Hepatic stellate cell (primary cell): ENCODE measurements at regions not wholly inside any gene's neighbourhood (a gene's known extent, or its start where the extent isn't known, plus 50 kb on each side); places are given as distances from the start of the nearest gene placed in this dataset.

Source experiments
- DNase-seq: peaks from one replicate; pipeline ENCODE4 v3.0.0; 2011; ENCODE audit warnings: low spot score

DNA sequence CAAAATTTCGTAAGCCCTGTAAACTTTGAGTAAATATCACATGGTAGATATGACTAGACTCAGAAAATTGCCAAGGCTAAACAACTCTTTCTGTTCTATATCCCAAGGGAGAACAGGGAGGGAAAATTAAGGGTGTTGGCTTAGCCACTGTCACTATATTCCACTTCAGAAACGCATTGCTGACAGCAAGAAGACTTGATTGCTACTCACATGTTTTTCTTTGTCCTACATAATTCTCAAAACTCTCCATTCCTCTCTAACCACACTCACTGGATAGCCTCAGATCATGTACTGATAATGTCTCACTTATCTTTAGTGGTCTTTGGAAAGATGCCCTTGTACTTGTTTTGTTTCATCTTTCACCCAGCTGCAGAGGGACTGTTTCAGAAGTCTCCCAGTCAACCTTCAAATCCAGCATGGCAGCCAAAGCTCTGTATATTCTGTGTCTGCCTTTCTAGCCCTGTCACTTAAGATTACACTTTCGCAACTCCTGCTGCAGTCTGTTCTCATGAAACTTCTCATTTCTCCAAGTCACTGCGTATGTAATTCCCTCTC lies 582.4 kb upstream of the FZD8 start:
- DNase-seq = peak; percentile 5

DNA sequence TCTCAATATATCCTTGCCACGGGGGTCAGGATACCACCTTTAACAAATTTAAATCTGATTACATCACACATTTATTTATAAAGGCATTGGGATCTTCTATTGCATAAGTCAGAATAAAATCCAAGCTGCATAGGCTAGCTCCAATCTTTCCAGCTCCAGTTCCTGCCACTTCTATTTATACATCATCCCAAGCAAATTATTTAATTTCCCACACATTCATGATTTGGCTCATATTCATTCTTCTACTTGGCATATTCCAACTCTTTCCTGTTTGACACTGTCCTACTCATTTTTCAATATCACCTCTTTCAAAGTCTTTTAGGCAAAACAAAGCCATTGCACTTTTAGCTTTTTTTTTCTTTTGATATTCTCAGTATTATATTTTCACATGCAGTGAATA lies 579.0 kb upstream of the FZD8 start:
- DNase-seq = no peak

DNA sequence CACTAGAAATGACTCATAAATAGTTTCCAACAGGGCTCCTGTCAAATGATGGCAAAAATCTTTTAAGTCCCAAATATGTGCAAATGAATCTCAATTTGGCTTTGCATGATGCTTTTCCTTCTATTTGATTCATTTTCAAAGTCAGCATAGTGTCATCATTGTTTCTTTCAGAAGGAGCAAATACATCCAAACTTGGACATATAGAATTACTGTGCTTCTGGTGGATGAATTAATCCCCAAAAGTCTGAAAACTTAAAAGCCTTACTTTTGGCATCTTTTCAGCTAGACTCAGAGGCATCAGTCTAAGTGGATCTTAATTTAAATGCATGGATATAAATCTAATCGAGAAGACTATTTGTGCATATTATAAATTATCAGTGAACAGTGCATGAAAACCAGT lies 578.1 kb upstream of the FZD8 start:
- no peak for DNase-seq

DNA sequence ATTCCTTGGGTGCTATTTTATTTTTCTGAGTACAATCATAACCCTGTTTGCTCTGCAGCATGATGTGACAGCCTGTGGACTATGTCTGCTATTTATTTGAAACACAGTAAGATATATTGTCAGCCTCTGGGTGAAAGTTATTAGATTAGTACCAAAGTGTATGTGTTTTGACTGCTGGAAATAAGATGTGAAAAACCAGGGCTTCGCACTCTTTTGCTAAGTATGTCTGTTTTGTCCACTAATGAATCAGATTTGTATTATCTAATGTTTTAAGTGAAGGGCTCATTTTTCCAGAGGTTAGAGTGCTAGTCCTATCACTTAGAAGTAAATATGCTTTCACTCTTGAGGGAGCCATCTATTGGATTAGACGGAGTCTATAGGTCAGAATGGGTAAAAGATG lies 569.8 kb upstream of the FZD8 start:
- DNase-seq = no peak

DNA sequence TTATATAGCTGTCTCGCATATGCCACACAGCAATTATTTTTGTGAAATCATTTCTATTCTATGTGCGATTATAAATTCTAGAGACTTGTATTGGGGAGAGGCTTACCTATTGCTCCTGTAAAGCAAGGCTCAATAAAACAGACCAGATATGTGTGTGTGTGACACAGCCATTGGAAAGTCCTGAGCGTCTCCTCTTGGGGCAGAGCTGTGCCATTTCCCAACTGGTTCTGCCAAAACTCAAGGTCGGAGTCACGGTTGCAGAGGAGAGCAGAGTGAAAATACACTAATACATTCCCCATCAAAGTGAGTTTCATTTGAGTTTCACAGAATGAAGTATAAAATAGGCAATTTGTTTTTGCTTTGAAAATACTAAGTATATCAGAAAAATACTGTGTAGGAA lies 567.4 kb upstream of the FZD8 start:
- no peak for DNase-seq

DNA sequence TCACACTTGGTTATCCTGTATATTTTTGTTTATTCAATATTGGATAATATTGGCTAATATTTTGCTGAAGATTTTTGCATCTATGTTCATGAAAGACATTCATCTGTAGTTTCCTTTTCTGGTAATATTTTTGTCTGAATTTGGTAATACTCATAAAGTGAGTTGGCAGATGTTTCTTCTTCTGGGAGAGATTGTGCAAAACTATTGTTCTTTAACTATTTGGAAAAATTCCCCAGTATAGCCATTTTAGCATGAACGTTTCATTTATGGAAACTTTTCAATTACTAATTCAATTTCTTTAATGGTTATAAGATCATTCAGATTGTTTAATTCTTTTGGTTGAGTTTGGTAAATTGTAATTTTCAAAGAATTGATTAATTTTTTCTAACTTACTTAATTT lies 560.8 kb upstream of the FZD8 start:
- DNase-seq = no peak

DNA sequence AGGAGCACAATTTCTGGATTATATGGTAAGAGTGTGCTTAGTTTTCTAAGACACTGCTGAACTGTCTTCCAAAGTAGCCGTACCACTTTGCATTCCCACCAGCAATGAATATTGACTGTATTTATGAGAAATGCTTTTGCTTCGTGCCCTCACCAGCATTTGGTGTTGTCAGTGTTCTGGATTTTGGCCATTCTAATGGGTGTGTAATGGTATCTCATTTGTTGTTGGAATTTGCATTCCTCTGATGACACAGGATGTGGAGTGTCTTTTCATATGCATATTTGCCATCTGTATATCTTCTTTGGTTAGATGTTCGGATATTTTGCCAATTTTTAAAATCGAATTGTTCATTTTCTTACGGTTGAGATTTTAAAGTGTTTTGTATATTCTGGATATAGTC lies 558.5 kb upstream of the FZD8 start:
- no peak for DNase-seq

DNA sequence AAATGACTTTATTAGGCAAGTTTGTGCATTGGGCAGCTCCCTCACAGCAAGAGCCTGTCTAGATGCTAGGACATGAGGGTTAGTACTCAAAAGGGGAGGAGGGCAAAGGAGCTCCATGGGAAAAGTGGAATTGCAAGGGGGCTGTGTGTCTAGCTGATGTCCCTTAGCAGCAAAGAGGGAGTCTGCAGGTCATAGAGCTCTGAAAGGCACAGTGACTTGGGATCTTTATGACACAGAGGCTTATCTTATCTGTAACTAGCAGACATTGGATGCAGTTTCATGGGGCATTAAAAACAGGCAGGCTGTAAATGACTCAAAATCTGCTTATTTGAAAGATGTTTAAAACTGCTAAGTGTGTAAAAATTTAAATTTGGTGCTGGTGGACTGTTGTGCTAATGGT lies 556.2 kb upstream of the FZD8 start:
- DNase-seq = no peak

DNA sequence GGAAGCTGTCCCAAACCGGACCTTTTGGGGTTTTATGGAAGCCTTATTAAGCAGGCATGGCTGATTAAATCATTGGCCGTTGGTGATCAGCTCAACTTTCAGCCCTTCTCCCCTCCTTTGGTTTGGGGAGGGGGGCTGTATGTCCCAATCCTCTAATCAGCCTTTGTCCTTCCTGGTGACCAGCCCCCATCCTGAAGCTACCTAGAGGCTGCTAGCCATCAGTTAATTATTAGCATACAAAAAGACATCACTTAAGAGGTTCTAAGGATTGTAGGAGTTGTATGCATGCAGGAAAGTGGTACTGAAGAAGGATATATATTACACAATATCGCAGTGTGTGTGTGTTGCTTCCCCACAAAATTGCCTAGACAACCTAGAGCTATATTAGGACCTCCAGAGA lies 553.3 kb upstream of the FZD8 start:
- no peak for DNase-seq

DNA sequence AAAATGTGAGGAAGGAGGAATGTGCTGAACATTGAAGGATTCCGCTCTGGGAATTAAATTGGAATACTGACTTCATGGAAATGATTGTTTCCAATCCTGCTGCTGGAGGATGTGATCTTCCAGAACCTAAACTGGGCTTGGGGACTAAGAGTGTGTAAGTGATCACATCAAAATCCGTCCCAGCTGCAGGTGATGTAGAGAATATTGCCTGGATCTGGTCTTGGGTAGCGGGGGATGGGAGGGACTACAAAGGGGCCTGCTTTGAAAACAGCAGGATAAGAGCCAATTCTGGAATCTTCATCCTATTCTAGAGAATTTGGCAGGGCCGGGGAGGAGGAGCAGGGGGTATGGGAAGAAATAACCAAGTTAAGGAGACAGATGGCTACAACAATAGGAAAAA lies 552.2 kb upstream of the FZD8 start:
- DNase-seq = no peak

DNA sequence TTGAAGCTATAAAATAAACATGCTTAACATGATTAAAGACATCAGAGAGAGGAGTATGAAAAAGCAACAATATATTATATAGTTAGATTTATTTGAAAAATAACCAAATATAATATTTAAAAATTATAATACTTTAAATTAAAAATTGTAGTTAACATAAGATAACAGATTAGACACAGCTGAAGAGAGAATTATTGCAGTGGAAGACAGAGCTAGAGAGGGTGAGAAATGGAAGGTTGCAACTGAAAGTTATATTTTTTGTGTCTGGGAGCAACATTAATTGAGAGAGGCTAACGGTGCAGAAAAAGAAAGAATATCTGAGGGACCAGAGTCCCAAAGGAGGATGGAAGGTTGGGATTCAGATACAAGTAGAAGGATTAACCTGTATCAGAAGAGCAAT lies 548.9 kb upstream of the FZD8 start:
- DNase-seq = no peak

DNA sequence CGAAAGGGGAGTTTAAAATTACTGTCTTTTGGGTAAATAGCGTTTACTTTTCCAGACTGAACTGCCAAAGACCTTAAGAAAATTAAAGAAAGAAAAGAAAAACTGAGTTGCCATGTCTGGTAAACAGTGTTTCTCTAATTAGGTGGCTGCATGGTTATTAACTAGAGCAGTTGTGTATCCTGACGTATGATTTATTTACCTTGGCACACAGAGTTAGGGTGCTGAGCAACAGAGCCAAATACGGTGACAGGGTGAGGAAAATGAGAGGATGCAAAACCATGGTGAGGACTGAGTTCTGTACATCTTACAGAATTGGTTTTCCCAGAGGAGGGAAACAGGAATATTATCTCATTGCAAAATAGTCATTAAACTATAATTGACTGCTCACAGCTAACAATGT lies 546.4 kb upstream of the FZD8 start:
- DNase-seq = no peak

DNA sequence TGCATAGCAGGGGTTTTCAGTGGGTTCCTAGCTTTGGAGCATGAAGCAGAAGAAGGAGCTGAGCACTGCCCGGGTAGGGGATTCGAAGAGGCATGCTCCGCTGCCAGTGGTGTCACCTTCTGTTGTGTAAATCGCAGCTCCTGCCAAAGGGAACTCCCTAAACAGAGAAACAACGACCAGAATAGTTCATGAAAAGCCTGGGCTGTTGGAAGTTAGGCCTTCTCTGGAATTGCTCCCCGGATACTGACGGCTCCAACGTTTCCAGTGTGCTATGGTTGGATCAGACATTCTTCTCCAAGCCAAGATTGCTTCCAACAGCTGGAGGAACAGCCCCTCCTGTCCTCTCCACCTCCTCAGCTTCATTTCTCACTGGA lies 546.0 kb upstream of the FZD8 start:
- DNase-seq = no peak

DNA sequence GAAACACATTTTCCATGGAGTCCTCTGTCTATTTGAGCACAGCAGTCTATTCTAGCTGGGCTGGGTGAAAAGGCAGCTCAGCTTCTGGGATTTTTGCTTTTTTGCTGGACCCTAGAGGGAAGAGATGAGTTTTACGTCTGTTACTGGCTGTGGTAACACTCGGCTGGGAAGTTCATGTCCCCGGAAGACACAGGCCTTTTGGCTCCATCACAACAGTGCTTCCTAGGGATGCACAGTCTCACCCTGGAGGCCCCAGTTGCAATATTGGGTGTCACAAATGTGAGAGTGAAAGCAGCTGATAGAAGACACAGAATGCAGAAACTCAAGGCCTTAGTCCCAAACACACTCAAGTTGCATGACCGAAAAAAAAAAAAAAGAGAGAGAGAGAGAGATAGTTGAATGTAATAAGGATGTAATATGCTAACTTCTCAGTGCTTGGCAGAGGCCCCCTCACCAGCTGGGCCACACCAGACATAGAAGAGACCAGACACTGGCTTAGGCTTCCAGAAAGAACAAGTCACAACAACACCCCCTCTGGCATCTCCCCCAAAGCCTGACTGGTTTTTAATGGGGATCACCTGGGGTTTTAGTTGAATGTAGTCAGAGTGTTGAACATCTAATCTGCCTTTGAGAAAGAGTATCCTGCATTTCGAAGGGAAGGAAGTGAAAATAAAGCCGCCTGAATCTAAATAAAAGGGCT lies 545.4 kb upstream of the FZD8 start:
- no peak for DNase-seq

DNA sequence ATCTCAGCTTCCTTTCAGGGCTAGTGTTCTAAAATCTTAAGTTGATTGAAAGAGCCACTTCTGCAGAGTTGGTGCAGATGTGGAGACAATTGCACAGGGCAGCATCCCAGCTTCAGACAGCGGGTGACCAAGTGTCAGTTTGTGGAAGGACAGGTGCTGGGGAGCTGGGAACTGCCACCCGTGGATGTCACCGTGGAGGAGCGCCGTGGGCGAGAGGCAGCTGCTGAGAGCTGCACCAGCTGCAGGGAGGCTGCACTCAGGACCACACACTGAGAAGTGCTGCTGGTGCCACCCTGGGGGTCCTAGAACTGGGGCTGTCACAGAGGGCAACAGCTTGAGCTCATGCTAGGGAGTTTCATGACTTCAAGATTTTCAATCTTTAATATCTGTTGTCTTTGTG lies 543.0 kb upstream of the FZD8 start:
- no peak for DNase-seq

DNA sequence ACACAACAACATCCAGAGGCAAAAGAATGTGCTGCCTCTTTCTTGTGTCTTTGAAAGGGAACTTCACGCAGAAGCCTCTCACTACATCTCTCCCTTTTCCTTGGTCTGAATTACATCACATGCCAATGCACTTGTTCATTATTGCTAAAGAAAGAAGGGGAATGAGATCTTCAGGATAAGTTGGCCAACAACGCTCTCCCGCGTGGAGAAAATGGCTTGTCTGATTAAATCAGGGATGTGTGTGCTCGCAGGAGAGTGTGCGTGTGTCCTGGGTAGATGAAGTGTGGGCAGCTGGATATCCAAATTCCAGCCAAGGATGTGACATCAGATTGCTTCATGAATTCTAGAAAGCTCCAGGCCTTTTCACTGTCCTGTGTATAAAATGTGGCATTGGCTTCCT lies 541.6 kb upstream of the FZD8 start:
- no peak for DNase-seq

DNA sequence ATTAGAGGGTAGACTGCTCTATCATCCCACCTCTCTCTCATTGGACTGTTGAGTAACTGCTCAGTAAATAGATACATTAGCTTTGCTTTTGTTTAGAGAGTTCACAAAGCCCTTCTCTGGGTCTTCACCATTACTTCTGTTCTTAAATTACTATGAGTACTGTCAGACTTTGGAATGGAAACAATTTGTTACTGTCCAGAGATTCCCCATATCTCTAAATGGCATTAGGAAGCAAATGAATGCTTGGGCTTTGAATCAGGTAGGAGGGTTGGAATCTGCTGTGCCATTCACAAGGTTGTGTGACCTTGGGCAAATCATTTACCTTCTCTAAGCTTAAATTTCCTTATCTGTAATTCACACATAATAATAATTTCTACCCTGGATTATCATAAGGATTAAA lies 541.0 kb upstream of the FZD8 start:
- DNase-seq = no peak

DNA sequence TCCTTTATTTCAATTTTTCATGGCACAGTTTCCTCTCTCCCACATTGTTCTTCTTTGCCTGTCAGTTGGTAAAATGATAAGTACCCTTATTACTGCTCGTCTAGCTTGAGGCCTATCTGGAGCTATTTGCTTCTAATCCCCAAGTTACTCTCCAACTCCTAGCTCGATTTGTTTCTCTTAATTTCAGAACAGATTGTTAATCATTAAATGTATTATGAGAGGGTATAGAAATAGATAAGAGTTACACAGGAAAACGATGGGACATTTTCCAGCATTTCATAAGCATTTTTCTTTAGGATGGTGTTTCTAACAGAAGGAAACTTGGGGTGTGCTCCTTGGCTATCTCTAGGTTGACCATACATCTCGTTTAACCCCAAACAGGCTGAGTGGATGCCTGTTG lies 540.5 kb upstream of the FZD8 start:
- no peak for DNase-seq

DNA sequence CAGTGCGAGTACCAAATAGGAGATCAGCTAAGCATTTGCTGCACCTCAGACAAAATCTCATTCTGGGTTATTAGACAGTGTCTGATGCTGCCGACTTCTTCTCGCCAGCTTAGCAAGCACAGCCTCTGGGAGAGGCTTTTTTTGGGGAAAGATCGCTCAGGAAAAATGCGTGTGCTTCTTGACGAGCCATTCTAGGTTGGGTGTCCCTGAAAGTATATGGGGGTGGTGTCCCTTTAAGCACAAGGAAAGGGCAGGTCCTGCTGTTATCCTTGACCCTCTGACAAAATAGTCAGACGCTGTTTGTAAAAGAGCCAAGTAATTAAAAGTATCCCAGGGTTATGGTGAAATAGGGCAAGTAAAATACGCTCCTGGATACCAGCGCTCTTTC lies 540.1 kb upstream of the FZD8 start:
- no peak for DNase-seq

DNA sequence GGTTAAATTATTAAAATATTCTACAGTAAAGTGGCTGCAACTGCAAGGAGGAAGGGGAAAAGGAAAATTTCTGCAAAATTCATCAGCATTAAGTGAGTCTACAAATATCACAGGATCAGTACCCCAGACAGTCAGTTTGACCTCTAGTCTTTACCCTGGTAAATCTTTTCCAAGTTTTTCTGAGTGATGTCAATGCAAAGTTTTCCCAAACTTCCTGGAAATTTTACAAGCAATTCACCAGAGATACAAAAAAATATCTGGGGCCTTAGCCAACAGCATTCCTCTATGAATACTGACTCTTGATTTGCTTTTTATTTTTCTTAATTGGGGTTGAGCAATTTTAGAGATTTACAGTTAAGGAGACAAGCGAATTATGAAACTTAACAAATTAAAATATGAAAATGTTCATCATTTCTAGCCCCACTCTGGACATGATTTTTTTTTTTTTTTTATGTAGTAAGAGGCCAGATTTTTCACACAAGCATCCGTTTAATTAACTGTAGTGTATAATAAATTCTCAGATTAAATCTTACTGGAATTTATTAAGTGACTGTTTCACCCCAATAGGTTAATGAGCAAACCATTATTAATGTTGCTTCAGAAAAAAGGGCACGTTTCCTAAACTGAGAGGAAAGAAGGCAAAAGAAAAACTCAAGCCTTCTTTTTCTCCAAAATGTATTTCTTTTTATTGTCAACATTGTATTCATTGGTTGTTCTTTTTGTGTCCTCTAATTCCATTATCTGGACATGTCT lies 539.5 kb upstream of the FZD8 start:
- DNase-seq = no peak

DNA sequence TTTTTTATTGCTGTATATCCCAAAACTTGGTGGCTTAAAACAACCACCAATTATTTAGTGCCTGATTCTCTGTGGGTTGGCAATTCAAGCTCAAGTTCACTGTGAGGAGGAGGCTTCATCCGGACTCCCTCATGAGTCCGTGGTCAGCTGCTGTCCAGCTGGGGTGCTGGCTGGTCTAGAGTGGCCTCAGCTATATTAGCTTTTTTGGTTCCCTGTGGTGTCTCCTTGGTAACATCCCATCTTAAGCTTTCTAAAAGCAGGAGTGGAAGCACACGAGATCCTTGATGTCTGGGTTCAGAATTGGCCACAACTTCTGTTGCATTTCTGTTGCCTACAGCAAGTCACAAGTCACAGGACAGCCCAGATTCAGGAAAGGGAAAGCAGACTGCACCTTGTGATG lies 536.5 kb upstream of the FZD8 start:
- no peak for DNase-seq

DNA sequence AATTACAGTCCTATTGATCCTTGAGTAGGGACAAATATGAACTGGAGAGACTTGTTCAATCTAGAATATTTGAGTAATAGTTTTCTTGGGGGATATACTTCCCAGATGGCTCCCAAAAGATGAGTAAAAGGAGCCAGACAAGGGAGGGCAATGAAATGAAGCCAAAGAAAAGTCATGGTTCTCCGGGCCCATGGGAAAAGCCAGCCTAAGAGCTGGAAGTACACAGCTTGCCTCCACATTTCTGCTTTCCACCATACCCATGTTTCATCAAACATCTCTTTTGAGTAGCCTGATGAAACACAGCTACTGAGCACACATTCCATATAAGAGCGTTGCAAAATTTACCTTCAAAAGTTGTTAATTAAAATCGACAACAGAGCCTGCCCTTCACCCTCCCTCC lies 535.0 kb upstream of the FZD8 start:
- DNase-seq = no peak

DNA sequence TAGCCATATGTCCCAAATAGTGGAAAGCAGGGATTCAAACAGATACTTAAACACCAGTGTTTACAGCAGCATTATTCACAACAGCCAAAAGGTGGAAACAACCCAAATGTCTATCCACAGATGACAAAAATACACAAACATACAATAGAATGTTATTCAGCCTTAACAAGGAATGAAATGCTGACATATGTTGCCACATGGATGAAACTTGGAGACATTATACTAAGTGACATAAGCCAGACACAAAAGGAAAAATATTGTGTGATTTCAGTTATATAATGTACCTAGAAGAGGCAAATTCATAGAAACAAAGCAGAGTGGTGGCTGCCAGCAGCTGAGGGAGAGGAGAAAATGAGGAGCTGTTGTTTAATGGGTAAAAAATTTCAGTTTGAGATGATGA lies 533.9 kb upstream of the FZD8 start:
- DNase-seq = no peak

DNA sequence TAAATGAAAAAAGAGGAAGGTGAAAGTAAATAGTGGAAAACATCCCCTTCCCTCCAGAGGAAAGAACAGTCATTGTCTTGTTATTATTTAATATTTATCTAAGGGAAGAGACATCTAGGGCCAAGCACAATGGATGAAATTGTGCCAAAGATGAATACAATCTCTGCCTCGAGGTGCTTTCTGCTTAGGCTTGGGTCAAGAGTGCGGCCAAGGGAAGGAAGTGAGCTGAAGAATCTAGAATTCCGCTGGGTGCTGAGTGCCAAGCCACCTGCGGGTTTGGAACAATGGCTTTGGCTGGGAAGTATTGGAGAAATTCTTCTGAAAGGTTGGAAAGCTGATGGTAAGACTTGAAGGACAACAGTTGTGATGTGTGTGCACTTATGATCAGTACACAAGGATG lies 531.3 kb upstream of the FZD8 start:
- DNase-seq = no peak
